ENCODE measurements at regions not wholly inside any gene's neighbourhood (a gene's known extent, or its start where the extent isn't known, plus 50 kb on each side); places are given as distances from the start of the nearest gene placed in this dataset.

- TF ChIP-seq, protein P1, sequence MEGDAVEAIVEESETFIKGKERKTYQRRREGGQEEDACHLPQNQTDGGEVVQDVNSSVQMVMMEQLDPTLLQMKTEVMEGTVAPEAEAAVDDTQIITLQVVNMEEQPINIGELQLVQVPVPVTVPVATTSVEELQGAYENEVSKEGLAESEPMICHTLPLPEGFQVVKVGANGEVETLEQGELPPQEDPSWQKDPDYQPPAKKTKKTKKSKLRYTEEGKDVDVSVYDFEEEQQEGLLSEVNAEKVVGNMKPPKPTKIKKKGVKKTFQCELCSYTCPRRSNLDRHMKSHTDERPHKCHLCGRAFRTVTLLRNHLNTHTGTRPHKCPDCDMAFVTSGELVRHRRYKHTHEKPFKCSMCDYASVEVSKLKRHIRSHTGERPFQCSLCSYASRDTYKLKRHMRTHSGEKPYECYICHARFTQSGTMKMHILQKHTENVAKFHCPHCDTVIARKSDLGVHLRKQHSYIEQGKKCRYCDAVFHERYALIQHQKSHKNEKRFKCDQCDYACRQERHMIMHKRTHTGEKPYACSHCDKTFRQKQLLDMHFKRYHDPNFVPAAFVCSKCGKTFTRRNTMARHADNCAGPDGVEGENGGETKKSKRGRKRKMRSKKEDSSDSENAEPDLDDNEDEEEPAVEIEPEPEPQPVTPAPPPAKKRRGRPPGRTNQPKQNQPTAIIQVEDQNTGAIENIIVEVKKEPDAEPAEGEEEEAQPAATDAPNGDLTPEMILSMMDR (conservative IDR thresholded peaks at IDR 0.05; ENCODE audit: low read length) = no peak
- TF ChIP-seq EZH2phosphoT487 (IDR thresholded peaks at IDR 0.05; ENCODE audit: borderline replicate concordance, low read depth, low read length) = no peak
Observed at GRCh38 chr14:94922595-94923239, 152.8 kb upstream of the GSC start.

All from OCI-LY7 (cell line).